ENCODE measurements at regions not wholly inside any gene's neighbourhood (a gene's known extent, or its start where the extent isn't known, plus 50 kb on each side); places are given as distances from the start of the nearest gene placed in this dataset.

DNA sequence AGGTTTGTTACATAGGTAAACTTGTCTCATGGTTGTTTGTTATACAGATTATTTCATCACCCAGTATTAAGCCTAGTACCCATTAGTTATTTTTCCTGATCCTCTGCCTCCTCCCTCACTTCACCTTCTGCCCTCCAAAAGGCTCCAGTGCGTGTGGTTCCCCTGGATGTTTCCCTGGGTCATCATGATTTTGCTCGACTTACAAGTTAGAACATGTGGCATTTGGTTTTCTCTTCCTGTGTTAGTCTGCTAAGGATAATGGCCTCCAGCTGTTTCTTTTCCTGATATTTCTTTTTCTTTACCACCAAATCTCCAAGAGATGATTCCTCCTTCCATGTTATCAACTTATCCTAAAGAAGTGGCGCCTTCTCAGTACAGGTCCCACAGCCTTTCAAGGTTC is 543.1 kb upstream of the ADGRL3 start:
- DNase-seq (ENCODE audit: low spot score) = no peak
- H3K9ac ChIP-seq (ENCODE audit: insufficient read depth, low read depth, low read length) = no peak overlapping the region
- no peaks in the 10 kb centered on the region for H3K9me3 ChIP-seq (ENCODE audit: low read length)
- no peaks in the 10 kb centered on the region for H3K4me1 ChIP-seq (ENCODE audit: insufficient read depth, low read length)
- no peaks in the 10 kb centered on the region for H3K79me2 ChIP-seq (ENCODE audit: insufficient read depth, low read length)
- H4K20me1 ChIP-seq (ENCODE audit: insufficient read depth, low read length) = no peaks in the 10 kb centered on the region
- ATAC-seq = no peak
- H3K4me3 ChIP-seq (replicated peaks in 1 of 3; ENCODE audit: insufficient read depth in 1 of 3, low read depth in 2 of 3, low read length in 3 of 3) = no peak overlapping the region
- peak overlapping the region; percentile 31 for H3K4me2 ChIP-seq (ENCODE audit: low read depth, low read length)
- POLR2A ChIA-PET = no interaction called here
- no peak for TF ChIP-seq MTA3 (CRISPR knock-in tag; IDR thresholded peaks at IDR 0.05)
- TF ChIP-seq PRMT3 (CRISPR knock-in tag; IDR thresholded peaks at IDR 0.05; ENCODE audit: borderline replicate concordance, low read depth) = no peak
- TF ChIP-seq, protein P1, sequence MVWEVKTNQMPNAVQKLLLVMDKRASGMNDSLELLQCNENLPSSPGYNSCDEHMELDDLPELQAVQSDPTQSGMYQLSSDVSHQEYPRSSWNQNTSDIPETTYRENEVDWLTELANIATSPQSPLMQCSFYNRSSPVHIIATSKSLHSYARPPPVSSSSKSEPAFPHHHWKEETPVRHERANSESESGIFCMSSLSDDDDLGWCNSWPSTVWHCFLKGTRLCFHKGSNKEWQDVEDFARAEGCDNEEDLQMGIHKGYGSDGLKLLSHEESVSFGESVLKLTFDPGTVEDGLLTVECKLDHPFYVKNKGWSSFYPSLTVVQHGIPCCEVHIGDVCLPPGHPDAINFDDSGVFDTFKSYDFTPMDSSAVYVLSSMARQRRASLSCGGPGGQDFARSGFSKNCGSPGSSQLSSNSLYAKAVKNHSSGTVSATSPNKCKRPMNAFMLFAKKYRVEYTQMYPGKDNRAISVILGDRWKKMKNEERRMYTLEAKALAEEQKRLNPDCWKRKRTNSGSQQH (CRISPR knock-in tag; IDR thresholded peaks at IDR 0.05; ENCODE audit: low read depth) = no peak
- TF ChIP-seq KDM2A (CRISPR knock-in tag; IDR thresholded peaks at IDR 0.05; ENCODE audit: borderline replicate concordance, low read depth) = no peak
- TF ChIP-seq NR2F2 (IDR thresholded peaks at IDR 0.05; ENCODE audit: borderline replicate concordance, low read depth) = no peak
- no peak for TF ChIP-seq NFKB2 (CRISPR knock-in tag; IDR thresholded peaks at IDR 0.05; ENCODE audit: borderline replicate concordance)
- CTCF ChIA-PET (ENCODE audit: low intra/inter-chr PET ratio, low total read pairs) = no interaction called here
- no TSS peak for BruUV-seq (replicated peaks)
- 9% methylated on average over 3 of the region's 3 CpGs for WGBS (ENCODE audit: low lambda C conversion rate)
- FAIRE-seq = no peak
- intact Hi-C loops (cut with micrococcal nuclease; ENCODE audit: unreplicated experiment) (no loop called here), in situ Hi-C loops (cut with HindIII; ENCODE audit: extremely low pct_ligation_motif_present, low pct_unique_long_range_greater_than_20kb) (no loop called here)
- no peak overlapping the region for H2AFZ ChIP-seq (ENCODE audit: low read length)
- no peak overlapping the region for H3K27ac ChIP-seq (ENCODE audit: extremely low read length, insufficient read depth, low read length)
- H3K27me3 ChIP-seq (ENCODE audit: control insufficient read depth in 1 of 2, insufficient read depth in 2 of 2, low read length in 2 of 2) = no peaks in the 10 kb centered on the region
- H3K36me3 ChIP-seq (replicated peaks in 1 of 2; ENCODE audit: control insufficient read depth in 1 of 2, insufficient read depth in 2 of 2, low read length in 2 of 2) = no peaks in the 10 kb centered on the region

DNA sequence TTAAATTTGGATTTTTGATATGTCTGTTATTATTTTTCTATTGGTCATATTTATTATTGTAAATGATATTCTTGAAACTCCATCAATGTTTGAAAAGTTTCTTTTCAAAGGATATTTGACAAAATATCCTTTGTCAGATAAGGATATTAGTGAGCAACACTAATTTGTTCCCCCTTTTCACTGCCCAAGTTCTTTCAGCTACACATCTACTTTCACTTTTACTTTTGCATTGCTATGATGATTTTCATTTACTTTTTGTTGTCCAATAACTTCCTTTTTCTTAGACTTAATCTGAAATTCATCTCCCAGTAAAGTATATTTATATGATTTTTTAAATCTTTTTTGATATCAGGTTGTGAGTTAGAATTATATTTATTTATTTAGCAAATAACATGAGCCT is 542.3 kb upstream of the ADGRL3 start:
- in situ Hi-C loops (cut with HindIII; ENCODE audit: extremely low pct_ligation_motif_present, low pct_unique_long_range_greater_than_20kb) = no loop called here
- POLR2A ChIA-PET = no interaction called here

More for the DNA sequence above, 542.3 kb upstream of the ADGRL3 start:
- FAIRE-seq (no peak), ATAC-seq (no peak), DNase-seq (ENCODE audit: low spot score) (no peak)
- CTCF ChIA-PET (ENCODE audit: low intra/inter-chr PET ratio, low total read pairs) = no interaction called here
- Histone ChIP-seq H3K9me3 (ENCODE audit: low read length) (no peaks in the 10 kb centered on the region), H3K27me3 (ENCODE audit: control insufficient read depth in 1 of 2, insufficient read depth in 2 of 2, low read length in 2 of 2) (no peaks in the 10 kb centered on the region), H4K20me1 (ENCODE audit: insufficient read depth, low read length) (no peaks in the 10 kb centered on the region), H3K79me2 (ENCODE audit: insufficient read depth, low read length) (no peaks in the 10 kb centered on the region), H3K4me1 (ENCODE audit: insufficient read depth, low read length) (no peaks in the 10 kb centered on the region), H3K36me3 (replicated peaks in 1 of 2; ENCODE audit: control insufficient read depth in 1 of 2, insufficient read depth in 2 of 2, low read length in 2 of 2) (no peaks in the 10 kb centered on the region), H3K4me3 (replicated peaks in 1 of 3; ENCODE audit: insufficient read depth in 1 of 3, low read depth in 2 of 3, low read length in 3 of 3) (0 out of 6 replicates have a peak overlapping the region, but pooled peaks of 1 of the 3 experiments have one; percentile 16), H3K9ac (ENCODE audit: insufficient read depth, low read depth, low read length) (no peak overlapping the region), H3K4me2 (ENCODE audit: low read depth, low read length) (peak overlapping the region; percentile 31; the same call in 1 of the 2 replicates), H2AFZ (ENCODE audit: low read length) (peak overlapping the region; percentile 60), H3K27ac (ENCODE audit: extremely low read length, insufficient read depth, low read length) (no peak overlapping the region)
- BruUV-seq (replicated peaks) = no TSS peak
- intact Hi-C loops (cut with micrococcal nuclease; ENCODE audit: unreplicated experiment) = no loop called here
- no peak for TF ChIP-seq ZNF547 (CRISPR knock-in tag; IDR thresholded peaks at IDR 0.05)
- TF ChIP-seq, protein P2, sequence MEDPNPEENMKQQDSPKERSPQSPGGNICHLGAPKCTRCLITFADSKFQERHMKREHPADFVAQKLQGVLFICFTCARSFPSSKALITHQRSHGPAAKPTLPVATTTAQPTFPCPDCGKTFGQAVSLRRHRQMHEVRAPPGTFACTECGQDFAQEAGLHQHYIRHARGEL (CRISPR knock-in tag; IDR thresholded peaks at IDR 0.05) = no peak
